ENCODE measurements at regions not wholly inside any gene's neighbourhood (a gene's known extent, or its start where the extent isn't known, plus 50 kb on each side); places are given as distances from the start of the nearest gene placed in this dataset.

GRCh38 chr13:78254113-78254512 lies 335.5 kb upstream of the EDNRB start:
- Histone ChIP-seq H3K36me3 (ENCODE audit: control insufficient read depth, insufficient read depth, low read length) (no peaks in the 10 kb centered on the region), H3K27me3 (ENCODE audit: control insufficient read depth, insufficient read depth, low read length) (no peaks in the 10 kb centered on the region), H3K9me3 (ENCODE audit: control insufficient read depth, insufficient read depth, low read depth, low read length) (no peaks in the 10 kb centered on the region), H4K20me1 (ENCODE audit: control insufficient read depth, extremely low read depth, insufficient read depth, low read length) (no peaks in the 10 kb centered on the region), H3K79me2 (ENCODE audit: control insufficient read depth, insufficient read depth, low read length) (no peaks in the 10 kb centered on the region), H3K27ac (ENCODE audit: insufficient read depth, low read length) (no peak overlapping the region), H3K4me3 (replicated peaks in 1 of 4; ENCODE audit: control extremely low read depth in 1 of 4, insufficient read depth in 1 of 4, low read depth in 3 of 4, low read length in 4 of 4) (no peak overlapping the region), H3K9ac (ENCODE audit: insufficient read depth, low read length) (no peak overlapping the region), H2AFZ (ENCODE audit: low read length) (no peak overlapping the region), H3K4me2 (ENCODE audit: extremely low read depth, insufficient read depth, low read length) (no peak overlapping the region), H3K4me1 (ENCODE audit: control insufficient read depth, extremely low read depth, insufficient read depth, low read length) (no peaks in the 10 kb centered on the region)
- no peak for DNase-seq (ENCODE audit: low read depth in 2 of 2)
- TF ChIP-seq EZH2 (IDR thresholded peaks at IDR 0.05; ENCODE audit: low read length, missing control alignments), result no peak
- TF ChIP-seq, protein P1, sequence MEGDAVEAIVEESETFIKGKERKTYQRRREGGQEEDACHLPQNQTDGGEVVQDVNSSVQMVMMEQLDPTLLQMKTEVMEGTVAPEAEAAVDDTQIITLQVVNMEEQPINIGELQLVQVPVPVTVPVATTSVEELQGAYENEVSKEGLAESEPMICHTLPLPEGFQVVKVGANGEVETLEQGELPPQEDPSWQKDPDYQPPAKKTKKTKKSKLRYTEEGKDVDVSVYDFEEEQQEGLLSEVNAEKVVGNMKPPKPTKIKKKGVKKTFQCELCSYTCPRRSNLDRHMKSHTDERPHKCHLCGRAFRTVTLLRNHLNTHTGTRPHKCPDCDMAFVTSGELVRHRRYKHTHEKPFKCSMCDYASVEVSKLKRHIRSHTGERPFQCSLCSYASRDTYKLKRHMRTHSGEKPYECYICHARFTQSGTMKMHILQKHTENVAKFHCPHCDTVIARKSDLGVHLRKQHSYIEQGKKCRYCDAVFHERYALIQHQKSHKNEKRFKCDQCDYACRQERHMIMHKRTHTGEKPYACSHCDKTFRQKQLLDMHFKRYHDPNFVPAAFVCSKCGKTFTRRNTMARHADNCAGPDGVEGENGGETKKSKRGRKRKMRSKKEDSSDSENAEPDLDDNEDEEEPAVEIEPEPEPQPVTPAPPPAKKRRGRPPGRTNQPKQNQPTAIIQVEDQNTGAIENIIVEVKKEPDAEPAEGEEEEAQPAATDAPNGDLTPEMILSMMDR (conservative IDR thresholded peaks at IDR 0.05 in 1 of 2, IDR thresholded peaks at IDR 0.05 in 1 of 2; ENCODE audit: low read depth in 1 of 2, low read length in 2 of 2), result no peak

DNA sequence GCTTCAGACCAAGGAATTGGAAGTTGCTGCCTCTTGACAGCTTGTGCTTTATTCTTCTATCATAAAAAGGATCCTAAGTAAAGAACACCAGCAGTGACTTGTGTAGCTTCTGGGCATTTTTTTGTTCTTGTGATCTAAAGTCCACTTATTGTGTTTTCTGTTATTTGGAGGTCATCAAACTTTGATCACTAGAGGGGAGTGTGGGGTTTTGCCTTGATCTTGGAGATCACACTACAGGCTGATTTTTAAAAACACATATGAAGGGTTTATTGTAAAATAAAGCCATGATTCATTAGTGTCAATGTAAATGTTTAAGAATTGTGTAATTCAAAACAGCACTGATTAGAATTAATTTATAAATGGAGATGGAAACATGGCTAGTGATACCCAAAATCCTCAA lies 328.7 kb upstream of the EDNRB start:
- Histone ChIP-seq H3K36me3 (ENCODE audit: control insufficient read depth, insufficient read depth, low read length) (no peaks in the 10 kb centered on the region), H3K79me2 (ENCODE audit: control insufficient read depth, insufficient read depth, low read length) (no peaks in the 10 kb centered on the region), H3K9me3 (ENCODE audit: control insufficient read depth, insufficient read depth, low read depth, low read length) (no peaks in the 10 kb centered on the region), H3K9ac (ENCODE audit: insufficient read depth, low read length) (no peak overlapping the region), H4K20me1 (ENCODE audit: control insufficient read depth, extremely low read depth, insufficient read depth, low read length) (no peaks in the 10 kb centered on the region), H3K4me1 (ENCODE audit: control insufficient read depth, extremely low read depth, insufficient read depth, low read length) (no peaks in the 10 kb centered on the region), H3K4me3 (replicated peaks in 1 of 4; ENCODE audit: control extremely low read depth in 1 of 4, insufficient read depth in 1 of 4, low read depth in 3 of 4, low read length in 4 of 4) (no peak overlapping the region), H3K27me3 (ENCODE audit: control insufficient read depth, insufficient read depth, low read length) (no peaks in the 10 kb centered on the region), H3K4me2 (ENCODE audit: extremely low read depth, insufficient read depth, low read length) (no peak overlapping the region), H3K27ac (ENCODE audit: insufficient read depth, low read length) (no peak overlapping the region), H2AFZ (ENCODE audit: low read length) (no peak overlapping the region)
- no peak for DNase-seq (ENCODE audit: low read depth in 2 of 2)
- no peak for TF ChIP-seq EZH2 (IDR thresholded peaks at IDR 0.05; ENCODE audit: low read length, missing control alignments)

GRCh38 chr13:78241278-78241919 lies 322.8 kb upstream of the EDNRB start:
- H3K9ac ChIP-seq (ENCODE audit: insufficient read depth, low read length), result no peak overlapping the region
- peak; percentile 12 to 60 for DNase-seq (ENCODE audit: low read depth in 2 of 2)
- no peak overlapping the region for H3K4me3 ChIP-seq (replicated peaks in 1 of 4; ENCODE audit: control extremely low read depth in 1 of 4, insufficient read depth in 1 of 4, low read depth in 3 of 4, low read length in 4 of 4)
- H4K20me1 ChIP-seq (ENCODE audit: control insufficient read depth, extremely low read depth, insufficient read depth, low read length), result no peaks in the 10 kb centered on the region
- H3K9me3 ChIP-seq (ENCODE audit: control insufficient read depth, insufficient read depth, low read depth, low read length), result no peaks in the 10 kb centered on the region
- no peaks in the 10 kb centered on the region for H3K27me3 ChIP-seq (ENCODE audit: control insufficient read depth, insufficient read depth, low read length)
- H3K79me2 ChIP-seq (ENCODE audit: control insufficient read depth, insufficient read depth, low read length), result no peaks in the 10 kb centered on the region
- no peak overlapping the region for H3K4me2 ChIP-seq (ENCODE audit: extremely low read depth, insufficient read depth, low read length)
- no peaks in the 10 kb centered on the region for H3K36me3 ChIP-seq (ENCODE audit: control insufficient read depth, insufficient read depth, low read length)
- no peaks in the 10 kb centered on the region for H3K4me1 ChIP-seq (ENCODE audit: control insufficient read depth, extremely low read depth, insufficient read depth, low read length)
- H3K27ac ChIP-seq (ENCODE audit: insufficient read depth, low read length), result no peak overlapping the region
- H2AFZ ChIP-seq (ENCODE audit: low read length), result no peak overlapping the region
- TF ChIP-seq, protein P1 (conservative IDR thresholded peaks at IDR 0.05 in 1 of 2, IDR thresholded peaks at IDR 0.05 in 1 of 2; ENCODE audit: low read depth in 1 of 2, low read length in 2 of 2), result peak; percentile 79 to 85
- TF ChIP-seq EZH2 (IDR thresholded peaks at IDR 0.05; ENCODE audit: low read length, missing control alignments), result no peak

Measured in fibroblast of lung (primary cell).